Retinal pigment epithelial cell (primary cell): ENCODE measurements at regions not wholly inside any gene's neighbourhood (a gene's known extent, or its start where the extent isn't known, plus 50 kb on each side); places are given as distances from the start of the nearest gene placed in this dataset.

ENCODE experiments used
- DNase-seq: peaks from one replicate; pipeline ENCODE4 v3.0.0-alpha.2; 2010; ENCODE audit warnings: low read depth
- H3K4me3 ChIP-seq: 2 replicates; pipeline ENCODE4 v1.5.1; 2011; ENCODE audit warnings: mild to moderate bottlenecking, low read length, control low read depth, moderate library complexity
- TF ChIP-seq, protein P1 (sequence below): conservative IDR thresholded peaks from 2 replicates; pipeline ENCODE4 v1.5.1; 2011; ENCODE audit warnings: low read depth, low read length, control low read depth, inconsistent platforms

DNA sequence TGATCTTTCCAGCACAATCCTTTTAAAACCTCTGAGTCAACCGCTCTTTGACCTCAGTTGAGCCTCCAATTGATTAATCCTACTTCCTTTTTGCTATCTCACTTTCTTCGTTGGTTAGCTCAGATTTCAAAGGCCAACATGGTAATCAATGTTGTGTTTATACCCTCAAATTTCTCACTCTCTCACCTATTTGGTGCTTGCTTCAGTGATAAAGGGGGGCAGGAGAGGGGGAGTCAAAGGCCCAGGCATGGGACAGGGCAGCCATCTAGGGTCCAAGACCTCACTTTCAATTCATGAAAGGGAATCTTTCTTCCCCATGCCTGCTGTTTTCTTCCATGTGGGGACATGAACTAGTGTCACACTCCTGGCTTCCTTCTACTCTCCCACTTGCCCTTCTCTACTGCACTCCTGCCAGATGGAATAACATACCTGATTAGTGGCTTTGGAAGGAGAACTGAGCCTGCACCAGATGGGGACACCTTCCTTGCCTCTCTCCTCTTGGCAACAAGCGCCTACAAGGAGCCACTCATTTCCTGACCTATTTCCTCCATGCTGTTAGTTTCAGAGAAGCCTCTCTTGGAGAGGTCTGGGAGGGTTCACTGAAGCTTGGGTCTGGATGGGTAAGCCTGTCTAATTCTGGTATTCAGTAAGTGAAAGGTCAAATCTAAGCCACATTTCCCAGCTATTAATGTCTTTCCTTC, 73.3 kb upstream of the ARHGAP29 start:
- TF ChIP-seq, protein P1, sequence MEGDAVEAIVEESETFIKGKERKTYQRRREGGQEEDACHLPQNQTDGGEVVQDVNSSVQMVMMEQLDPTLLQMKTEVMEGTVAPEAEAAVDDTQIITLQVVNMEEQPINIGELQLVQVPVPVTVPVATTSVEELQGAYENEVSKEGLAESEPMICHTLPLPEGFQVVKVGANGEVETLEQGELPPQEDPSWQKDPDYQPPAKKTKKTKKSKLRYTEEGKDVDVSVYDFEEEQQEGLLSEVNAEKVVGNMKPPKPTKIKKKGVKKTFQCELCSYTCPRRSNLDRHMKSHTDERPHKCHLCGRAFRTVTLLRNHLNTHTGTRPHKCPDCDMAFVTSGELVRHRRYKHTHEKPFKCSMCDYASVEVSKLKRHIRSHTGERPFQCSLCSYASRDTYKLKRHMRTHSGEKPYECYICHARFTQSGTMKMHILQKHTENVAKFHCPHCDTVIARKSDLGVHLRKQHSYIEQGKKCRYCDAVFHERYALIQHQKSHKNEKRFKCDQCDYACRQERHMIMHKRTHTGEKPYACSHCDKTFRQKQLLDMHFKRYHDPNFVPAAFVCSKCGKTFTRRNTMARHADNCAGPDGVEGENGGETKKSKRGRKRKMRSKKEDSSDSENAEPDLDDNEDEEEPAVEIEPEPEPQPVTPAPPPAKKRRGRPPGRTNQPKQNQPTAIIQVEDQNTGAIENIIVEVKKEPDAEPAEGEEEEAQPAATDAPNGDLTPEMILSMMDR = no peak
- no peak for DNase-seq
- no peak overlapping the region for H3K4me3 ChIP-seq

GRCh38 chr1:94309829-94310569, 72.6 kb upstream of the ARHGAP29 start:
- TF ChIP-seq, protein P1 = no peak
- no peak for DNase-seq
- no peak overlapping the region for H3K4me3 ChIP-seq

DNA sequence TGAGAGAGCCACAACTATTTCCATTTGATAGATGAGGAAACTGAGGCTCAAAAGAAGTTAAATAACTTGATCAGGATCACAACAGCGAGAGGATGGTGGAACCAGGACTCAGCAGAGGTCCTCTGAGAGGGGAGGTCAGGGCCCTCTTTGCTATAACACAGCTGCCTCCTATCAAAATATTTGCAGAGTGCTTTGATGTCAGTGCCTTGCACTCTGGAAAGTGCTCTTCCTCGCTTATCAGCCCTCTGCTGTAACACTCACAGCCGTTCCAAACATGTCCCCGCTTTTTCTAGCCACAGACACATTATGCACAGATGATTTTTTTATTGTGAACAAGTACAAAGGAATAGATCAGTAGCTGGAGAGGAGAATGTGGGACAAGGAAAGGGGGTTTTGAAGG, 71.8 kb upstream of the ARHGAP29 start:
- DNase-seq = no peak
- TF ChIP-seq, protein P1 = no peak
- H3K4me3 ChIP-seq = no peak overlapping the region

GRCh38 chr1:94306521-94306920, 69.1 kb upstream of the ARHGAP29 start:
- DNase-seq = no peak
- TF ChIP-seq, protein P1 = no peak

GRCh38 chr1:94305704-94306103, 68.3 kb upstream of the ARHGAP29 start:
- DNase-seq = no peak
- TF ChIP-seq, protein P1 = no peak
- H3K4me3 ChIP-seq = no peak overlapping the region

More at GRCh38 chr1:94306521-94306920, 69.1 kb upstream of the ARHGAP29 start:
- H3K4me3 ChIP-seq = no peak overlapping the region

DNA sequence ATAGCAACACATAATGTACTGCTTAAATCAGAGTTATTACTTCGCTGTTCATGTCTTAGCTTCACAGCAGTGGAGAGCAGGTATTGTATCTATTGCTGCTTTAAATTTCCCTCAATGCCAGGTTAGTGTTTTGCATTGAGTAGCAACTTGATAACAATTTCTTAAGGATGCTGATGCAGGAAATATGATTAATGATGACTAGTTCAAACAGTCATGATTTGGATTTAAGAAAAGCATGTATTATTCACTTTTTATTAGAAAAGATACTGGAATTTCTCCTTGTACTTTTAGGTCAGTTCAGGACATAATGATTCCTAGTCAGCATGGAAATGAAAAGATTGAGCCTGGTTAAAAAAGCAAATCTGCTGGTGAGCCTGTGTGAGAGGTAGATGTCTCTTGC, 67.2 kb upstream of the ARHGAP29 start:
- DNase-seq = no peak
- TF ChIP-seq, protein P1 = no peak
- H3K4me3 ChIP-seq = no peak overlapping the region

GRCh38 chr1:94303005-94303404, 65.6 kb upstream of the ARHGAP29 start:
- no peak overlapping the region for H3K4me3 ChIP-seq
- no peak for DNase-seq
- TF ChIP-seq, protein P1 = no peak
